H1 (cell line): ENCODE measurements at regions not wholly inside any gene's neighbourhood (a gene's known extent, or its start where the extent isn't known, plus 50 kb on each side); places are given as distances from the start of the nearest gene placed in this dataset.

ENCODE experiments used
- CHD7 ChIP-seq: fragments of 300-600 bp; sonication (generic); IDR thresholded peaks from 2 replicates; pipeline ENCODE4 v1.7.1; 2012; ENCODE audit warnings: low read length, moderate library complexity, mild to moderate bottlenecking, inconsistent platforms; ENCODE audit not compliant: insufficient replicate concordance
- EGR1 ChIP-seq: IDR thresholded peaks from 2 replicates; pipeline ENCODE4 v1.6.1; 2011; ENCODE audit warnings: low read depth, low read length, borderline replicate concordance
- KDM1A ChIP-seq: fragments of 200-600, 300-600 bp; sonication (generic); IDR thresholded peaks from 2 replicates; pipeline ENCODE4 v1.7.1; 2016; ENCODE audit warnings: mild to moderate bottlenecking, low read length, borderline replicate concordance
- SIN3A ChIP-seq, 2 experiments: IDR thresholded peaks in 1 of 2; conservative IDR thresholded peaks in 1 of 2; 2 replicates each; pipeline ENCODE4 v1.6.1; 2011 to 2012; ENCODE audit warnings: low read length in 2 of 2, improper control_type of control experiment in 1 of 2, low read depth in 1 of 2, mild to moderate bottlenecking in 1 of 2
- SP1 ChIP-seq: IDR thresholded peaks from 2 replicates; pipeline ENCODE4 v1.6.1; 2011; ENCODE audit warnings: low read depth, low read length

- TF ChIP-seq CHD7 (no peak), EGR1 (no peak), KDM1A (no peak), SP1 (no peak), SIN3A (conservative IDR thresholded peaks at IDR 0.05 in 1 of 2, IDR thresholded peaks at IDR 0.05 in 1 of 2; ENCODE audit: low read depth in 1 of 2, low read length in 2 of 2) (no peak)
Observed at GRCh38 chr11:24375931-24376330, 120.9 kb upstream of the LUZP2 start (continued).
